Neural cell (in vitro differentiated cells): ENCODE measurements at regions not wholly inside any gene's neighbourhood (a gene's known extent, or its start where the extent isn't known, plus 50 kb on each side); places are given as distances from the start of the nearest gene placed in this dataset.

Experiments
- CTCF ChIP-seq: fragments of 450-650 bp; IDR thresholded peaks from 2 replicates; pipeline ENCODE4 v1.5.1; 2014; ENCODE audit warnings: antibody characterized with exemption, mild to moderate bottlenecking, moderate library complexity; ENCODE audit not compliant: poor library complexity, severe bottlenecking
- EP300 ChIP-seq: fragments of 450-650 bp; conservative IDR thresholded peaks from 2 replicates; pipeline ENCODE4 v1.6.1; 2014; ENCODE audit warnings: antibody characterized with exemption, mild to moderate bottlenecking, moderate library complexity; ENCODE audit not compliant: poor library complexity, severe bottlenecking
- EZH2 ChIP-seq: fragments of 200-600, 300-800 bp; shearing (Covaris generic), sonication (generic); IDR thresholded peaks from 2 replicates; pipeline ENCODE4 v1.6.1; 2014; ENCODE audit warnings: antibody characterized with exemption, low read length, borderline replicate concordance, mild to moderate bottlenecking; ENCODE audit not compliant: insufficient read depth, poor library complexity, severe bottlenecking
- MXI1 ChIP-seq: fragments of 450-650 bp; conservative IDR thresholded peaks from 2 replicates; pipeline ENCODE4 v1.6.1; 2014; ENCODE audit warnings: antibody characterized with exemption, mild to moderate bottlenecking; ENCODE audit not compliant: poor library complexity, severe bottlenecking
- POLR2AphosphoS5 ChIP-seq: IDR thresholded peaks from 2 replicates; pipeline ENCODE4 v1.6.1; 2012
- RAD21 ChIP-seq: fragments of 450-650 bp; conservative IDR thresholded peaks from 2 replicates; pipeline ENCODE4 v1.6.1; 2014; ENCODE audit warnings: antibody characterized with exemption, mild to moderate bottlenecking, moderate library complexity
- SMC3 ChIP-seq: fragments of 450-650 bp; conservative IDR thresholded peaks from 2 replicates; pipeline ENCODE4 v1.6.1; 2014; ENCODE audit warnings: antibody characterized with exemption, mild to moderate bottlenecking, moderate library complexity; ENCODE audit not compliant: poor library complexity
- TAF1 ChIP-seq: IDR thresholded peaks from 2 replicates; pipeline ENCODE4 v1.6.1; 2012; ENCODE audit warnings: low read depth
- TF ChIP-seq, protein P1 (sequence below): IDR thresholded peaks from 2 replicates; pipeline ENCODE4 v1.6.1; 2012; ENCODE audit warnings: borderline replicate concordance

- TF ChIP-seq POLR2AphosphoS5, result no peak
- TF ChIP-seq CTCF, result no peak
- TF ChIP-seq EP300, result no peak
- no peak for TF ChIP-seq SMC3
- TF ChIP-seq RAD21, result no peak
- TF ChIP-seq, protein P1, sequence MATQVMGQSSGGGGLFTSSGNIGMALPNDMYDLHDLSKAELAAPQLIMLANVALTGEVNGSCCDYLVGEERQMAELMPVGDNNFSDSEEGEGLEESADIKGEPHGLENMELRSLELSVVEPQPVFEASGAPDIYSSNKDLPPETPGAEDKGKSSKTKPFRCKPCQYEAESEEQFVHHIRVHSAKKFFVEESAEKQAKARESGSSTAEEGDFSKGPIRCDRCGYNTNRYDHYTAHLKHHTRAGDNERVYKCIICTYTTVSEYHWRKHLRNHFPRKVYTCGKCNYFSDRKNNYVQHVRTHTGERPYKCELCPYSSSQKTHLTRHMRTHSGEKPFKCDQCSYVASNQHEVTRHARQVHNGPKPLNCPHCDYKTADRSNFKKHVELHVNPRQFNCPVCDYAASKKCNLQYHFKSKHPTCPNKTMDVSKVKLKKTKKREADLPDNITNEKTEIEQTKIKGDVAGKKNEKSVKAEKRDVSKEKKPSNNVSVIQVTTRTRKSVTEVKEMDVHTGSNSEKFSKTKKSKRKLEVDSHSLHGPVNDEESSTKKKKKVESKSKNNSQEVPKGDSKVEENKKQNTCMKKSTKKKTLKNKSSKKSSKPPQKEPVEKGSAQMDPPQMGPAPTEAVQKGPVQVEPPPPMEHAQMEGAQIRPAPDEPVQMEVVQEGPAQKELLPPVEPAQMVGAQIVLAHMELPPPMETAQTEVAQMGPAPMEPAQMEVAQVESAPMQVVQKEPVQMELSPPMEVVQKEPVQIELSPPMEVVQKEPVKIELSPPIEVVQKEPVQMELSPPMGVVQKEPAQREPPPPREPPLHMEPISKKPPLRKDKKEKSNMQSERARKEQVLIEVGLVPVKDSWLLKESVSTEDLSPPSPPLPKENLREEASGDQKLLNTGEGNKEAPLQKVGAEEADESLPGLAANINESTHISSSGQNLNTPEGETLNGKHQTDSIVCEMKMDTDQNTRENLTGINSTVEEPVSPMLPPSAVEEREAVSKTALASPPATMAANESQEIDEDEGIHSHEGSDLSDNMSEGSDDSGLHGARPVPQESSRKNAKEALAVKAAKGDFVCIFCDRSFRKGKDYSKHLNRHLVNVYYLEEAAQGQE, result no peak
- no peak for TF ChIP-seq MXI1
- TF ChIP-seq EZH2, result no peak
- TF ChIP-seq TAF1, result no peak
These were observed 51.7 kb upstream of the NFASC start for GRCh38 chr1:204818998-204819397.
